HG03342 (cell line): ENCODE measurements at regions not wholly inside any gene's neighbourhood (a gene's known extent, or its start where the extent isn't known, plus 50 kb on each side); places are given as distances from the start of the nearest gene placed in this dataset.

Source experiments
- ATAC-seq: cut with Tn5 transposase; IDR thresholded peaks from one replicate; pipeline ENCODE4 v1.9.1; 2021; ENCODE audit warnings: mild to moderate bottlenecking, moderate library complexity; ENCODE audit not compliant: unreplicated experiment

DNA sequence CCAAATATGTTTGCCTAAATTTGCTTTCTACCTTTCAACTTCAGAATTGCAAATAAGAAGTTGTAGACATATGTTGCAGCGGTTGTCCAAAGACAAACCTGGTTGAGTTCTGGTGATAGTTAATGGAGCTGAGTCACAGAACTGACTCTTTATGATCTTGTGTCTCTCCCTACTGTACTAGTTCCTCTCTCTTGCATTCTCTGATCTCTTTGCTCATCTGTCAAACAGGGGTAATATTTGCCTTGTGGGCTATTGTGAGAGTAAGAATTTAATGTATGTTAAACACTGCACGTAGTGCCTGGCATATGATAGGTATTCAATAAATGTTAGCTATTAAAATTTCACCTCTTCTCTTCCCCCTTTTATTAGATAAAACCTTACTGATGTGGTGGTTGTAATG is 283.5 kb upstream of the RGS6 start:
- no peak for ATAC-seq

DNA sequence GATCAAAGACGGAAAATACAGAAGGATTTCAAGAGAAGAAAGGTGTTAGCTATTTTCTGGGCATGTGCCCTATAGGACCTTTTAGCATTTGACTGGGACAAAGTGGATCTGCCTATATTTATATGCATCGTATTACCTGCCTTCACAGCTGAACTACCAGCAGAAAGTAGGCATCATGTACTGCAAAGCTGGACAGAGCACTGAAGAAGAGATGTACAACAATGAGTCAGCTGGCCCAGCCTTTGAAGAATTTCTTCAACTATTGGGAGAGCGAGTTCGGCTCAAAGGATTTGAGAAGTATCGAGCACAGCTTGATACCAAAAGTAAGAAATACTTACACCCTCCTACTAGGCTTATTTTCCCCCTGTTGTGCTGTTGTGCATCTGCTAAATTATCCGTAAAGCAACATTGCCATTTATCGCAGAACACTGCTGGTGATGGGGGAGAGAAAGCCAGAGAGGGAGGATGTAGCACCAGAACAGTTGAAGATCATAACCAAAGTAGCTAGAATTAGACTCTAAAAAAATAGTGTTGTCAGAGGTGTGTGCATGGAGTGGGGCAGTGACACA is 282.0 kb upstream of the RGS6 start:
- no peak for ATAC-seq

DNA sequence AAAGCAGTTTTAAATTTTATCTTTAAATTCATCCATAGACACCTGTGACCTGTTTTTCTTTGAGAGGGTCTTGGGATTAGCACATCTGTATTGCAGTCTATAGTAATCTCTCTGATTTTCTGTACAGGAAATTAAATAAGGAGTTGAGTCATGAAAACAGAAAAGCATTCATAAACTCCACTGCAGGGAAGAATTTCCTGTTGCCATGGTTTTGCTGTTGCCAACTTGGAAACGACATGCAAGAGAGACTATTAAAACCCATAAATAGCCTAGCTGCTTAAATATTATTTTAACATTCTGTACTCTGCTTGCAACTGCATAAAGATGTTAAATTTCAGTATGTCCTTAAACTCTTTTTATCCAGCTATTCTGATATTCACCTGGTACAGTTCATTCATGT is 281.0 kb upstream of the RGS6 start:
- no peak for ATAC-seq

DNA sequence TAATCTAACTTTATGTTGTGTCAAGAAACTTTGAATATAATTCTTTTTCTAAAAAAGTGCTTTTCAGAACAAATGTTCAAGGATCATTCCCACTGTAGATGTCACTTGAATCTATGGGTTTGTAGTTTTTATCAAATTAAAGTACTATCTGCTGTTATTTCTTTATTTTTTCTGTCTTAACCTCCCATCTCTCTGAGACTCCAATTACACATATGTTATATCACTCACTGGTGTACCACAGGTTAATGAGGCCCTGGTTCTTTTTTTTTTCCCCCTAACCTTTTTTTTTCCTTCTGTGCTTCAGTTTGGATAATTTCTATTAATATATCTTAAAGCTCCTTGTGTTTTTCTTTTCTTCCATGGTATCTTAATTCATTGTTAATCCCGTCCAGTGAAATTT is 279.9 kb upstream of the RGS6 start:
- no peak for ATAC-seq

DNA sequence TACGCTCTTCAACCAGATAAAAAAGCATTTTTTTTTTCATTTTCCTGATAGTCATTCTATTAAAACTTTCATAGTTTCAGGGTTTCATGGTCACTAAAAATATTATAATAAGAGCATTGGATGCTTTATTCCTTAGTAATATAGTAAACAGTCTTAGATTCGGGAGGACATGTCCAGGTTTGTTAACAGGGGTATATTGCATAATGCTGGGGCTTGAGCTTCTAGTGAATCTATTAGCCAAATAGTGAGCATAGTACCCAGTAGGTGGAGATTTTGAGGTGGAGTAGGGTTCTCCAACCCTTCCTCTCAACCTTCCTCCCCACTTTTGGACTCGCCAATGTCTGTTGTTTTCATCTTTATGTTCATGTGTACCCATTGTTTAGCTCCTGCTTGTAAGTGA is 277.4 kb upstream of the RGS6 start:
- no peak for ATAC-seq

DNA sequence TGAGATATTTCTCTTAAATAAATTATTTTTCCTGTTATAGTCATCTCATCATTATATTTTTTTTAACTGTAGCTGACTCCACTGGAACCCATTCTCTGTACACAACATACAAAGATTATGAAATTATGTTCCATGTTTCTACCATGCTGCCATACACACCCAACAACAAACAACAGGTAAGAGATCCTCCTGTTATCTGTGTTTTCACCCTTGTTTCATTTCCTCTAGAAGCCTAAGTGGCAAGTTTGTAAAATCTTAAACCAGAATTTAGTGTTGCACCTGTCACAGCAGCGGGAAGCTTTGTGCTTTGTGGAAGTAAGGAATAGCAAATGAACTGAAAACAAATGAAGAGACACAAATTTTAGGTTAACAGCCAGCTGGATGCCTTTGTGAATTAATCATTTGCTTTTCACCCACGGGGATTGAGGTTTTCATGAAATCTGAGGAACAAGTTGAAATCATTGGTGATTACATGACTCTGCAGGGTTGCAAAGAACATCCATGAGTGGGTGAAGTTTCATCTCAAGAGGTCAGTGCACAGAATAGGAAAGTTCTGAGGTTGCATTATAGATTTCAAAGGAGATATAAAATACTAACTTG is 273.9 kb upstream of the RGS6 start:
- ATAC-seq, result no peak

DNA sequence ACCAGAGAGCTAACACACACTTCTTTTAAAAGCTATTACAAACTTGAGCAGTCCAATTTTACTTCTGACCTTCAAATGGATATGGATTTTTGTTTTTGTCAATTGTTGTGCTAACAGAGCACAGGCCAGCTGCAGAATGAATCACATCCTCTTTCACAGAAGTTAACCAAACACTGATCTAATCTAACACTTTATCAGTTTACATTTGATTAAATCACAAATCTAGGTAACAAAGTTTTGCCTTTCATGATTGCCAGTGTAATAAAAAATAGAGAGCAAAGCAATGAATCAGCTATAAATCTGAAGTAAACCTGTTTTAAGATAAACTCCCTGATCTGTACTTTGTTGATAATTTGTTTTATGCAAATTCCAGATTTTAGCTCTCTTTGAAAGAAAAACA is 273.1 kb upstream of the RGS6 start:
- no peak for ATAC-seq

DNA sequence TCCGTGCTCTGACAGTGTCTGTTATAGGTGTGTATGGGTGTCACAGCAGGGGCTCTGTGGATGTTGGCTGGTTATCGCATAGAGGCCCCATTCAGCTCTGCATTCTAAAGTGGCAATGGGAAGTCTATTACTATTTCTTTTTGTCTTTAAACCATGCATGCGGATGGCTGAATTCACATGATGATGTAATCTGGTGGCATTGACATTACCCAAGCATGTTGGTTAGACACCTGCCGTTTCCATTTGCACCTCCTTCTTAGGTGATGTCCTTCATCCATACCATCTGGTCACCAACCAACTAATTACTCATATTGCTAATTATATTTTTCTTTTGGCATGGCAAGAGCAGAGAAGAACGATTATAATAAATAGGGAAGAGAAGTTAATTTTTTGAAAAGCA is 270.8 kb upstream of the RGS6 start:
- no peak for ATAC-seq

DNA sequence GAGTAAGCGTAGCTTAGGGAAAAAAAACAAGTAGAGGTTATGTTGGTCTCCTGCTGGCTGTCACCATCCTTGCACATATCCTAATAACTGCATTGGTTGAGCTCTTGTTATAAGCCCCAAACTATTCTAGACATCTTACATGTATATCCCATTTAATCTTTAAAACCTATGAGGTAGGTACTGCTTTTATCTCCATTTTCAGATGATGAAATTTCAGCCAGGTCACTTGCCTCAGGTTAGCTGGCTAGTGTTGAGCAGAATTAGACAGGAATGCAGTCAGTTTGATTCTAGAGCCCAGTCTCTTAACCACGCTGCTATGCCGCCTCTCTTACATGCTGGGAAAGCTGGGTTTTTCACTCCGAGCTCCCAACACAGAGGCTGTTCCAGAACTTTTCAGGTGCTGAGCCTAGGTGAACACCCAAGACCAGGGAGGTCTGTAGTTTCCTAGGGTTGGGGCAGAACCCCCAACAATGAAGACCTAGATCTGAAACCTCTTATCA is 269.9 kb upstream of the RGS6 start:
- no peak for ATAC-seq

DNA sequence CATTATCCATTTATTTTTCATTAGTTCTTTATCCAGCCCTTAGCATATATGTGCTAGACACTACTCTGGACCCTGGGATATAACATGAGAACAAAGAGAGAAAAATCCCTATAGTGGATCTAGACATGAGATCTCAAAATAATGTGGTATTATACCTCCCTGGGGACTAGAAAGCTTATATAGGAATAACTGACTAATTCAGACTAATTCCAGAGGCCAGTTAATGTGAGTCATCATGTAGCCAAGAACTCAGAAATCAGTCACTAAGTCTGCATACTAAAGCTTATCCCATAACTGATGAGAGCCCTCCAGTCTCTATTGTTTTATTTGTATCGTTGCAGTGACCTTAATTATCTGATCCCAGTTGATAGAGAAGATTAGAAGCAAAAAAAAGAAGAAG is 267.1 kb upstream of the RGS6 start:
- no peak for ATAC-seq

DNA sequence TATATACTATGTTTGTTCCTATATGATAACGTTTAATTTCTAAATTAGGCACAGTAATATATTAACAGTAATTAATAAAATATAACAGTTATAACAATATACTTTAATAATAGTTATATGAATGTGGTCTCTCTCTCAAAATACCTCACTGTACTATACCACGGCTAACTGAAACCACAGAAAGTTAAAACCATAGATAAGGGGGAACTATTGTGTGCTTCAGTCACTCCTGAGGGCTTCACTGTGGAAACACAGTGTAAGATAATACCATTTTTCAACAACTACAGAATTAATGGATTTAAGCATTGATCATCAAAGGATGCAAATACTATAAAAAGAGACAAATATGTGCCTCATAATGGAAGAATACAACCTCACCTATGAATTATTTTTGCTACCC is 266.4 kb upstream of the RGS6 start:
- no peak for ATAC-seq

DNA sequence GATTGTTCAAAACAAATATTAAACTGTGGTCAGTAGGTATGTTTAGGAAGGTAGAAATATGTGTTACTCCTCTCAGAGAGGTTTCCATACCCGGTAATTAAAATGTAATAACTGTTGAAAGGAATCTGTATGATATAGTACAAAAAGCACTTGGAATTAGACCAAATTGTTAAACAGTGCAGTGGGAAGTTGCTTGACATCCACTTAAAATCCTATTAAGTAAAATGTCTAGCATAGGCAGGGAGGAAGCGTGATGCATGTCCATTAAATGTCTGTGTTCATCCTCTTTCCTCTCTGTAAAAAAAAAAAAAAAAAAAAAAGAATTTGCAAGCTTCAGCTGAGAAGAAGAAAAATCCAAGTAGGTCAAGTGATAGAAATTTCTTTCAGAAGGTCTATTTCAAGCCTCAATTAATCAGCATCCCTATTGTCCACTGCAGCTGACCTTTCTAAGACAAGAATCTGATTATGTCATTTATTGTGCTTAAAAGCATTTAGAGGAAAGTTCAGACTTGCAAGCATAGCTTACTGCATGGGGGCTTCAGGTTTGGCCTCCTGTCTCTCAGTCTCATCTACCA is 265.6 kb upstream of the RGS6 start:
- ATAC-seq, result no peak

DNA sequence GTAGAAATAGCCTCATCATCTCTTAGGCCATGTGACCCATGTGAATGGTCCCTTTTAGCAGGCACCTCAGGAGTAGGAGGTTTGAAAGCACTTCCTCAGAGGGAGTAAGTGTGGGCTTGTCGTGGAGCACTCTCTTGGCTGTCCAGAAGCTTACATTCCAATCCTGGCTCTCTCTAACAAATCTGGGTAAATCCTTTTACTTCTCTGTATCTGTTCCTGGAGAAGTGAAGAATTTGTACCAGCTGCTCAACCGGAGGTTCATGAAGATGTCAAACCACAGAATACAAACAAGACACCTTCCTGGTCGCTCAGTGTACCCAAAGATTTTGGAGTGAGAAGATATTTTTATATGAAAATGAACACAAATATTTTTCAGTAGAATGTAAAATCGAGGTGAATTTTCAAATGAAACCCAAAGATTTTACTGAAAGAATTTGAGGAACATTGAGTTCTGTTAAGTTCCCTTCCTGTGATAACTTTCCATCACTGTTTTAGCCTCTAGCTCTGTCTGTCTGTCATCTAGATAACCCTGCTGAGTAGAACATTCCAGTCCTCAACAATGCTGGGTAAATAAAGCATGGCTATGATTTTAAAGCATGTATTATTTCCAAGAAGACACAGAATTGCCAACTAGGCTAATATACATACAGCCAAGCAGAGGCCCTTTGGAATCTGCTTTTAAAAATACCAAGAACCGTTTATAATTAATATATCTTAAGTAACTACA is 263.9 kb upstream of the RGS6 start:
- no peak for ATAC-seq

DNA sequence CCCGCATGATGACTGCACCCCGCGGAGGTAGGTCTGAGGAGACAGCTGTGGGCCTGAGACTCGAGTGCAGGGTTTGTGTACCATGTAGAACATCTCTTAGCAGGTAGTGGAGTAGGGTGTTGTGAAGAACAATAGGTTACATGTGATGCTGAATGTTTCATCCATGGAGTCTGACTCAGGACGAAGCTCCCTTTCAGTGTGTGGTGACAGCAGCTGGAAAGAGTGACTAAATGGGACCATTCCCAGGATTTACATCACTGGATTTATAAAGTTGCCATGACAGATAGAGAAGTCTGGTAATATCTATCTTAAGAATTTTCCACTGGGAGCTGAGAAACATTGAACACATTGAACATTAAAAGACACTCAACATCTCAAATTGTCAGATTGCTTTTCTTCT is 259.6 kb upstream of the RGS6 start:
- ATAC-seq, result no peak

DNA sequence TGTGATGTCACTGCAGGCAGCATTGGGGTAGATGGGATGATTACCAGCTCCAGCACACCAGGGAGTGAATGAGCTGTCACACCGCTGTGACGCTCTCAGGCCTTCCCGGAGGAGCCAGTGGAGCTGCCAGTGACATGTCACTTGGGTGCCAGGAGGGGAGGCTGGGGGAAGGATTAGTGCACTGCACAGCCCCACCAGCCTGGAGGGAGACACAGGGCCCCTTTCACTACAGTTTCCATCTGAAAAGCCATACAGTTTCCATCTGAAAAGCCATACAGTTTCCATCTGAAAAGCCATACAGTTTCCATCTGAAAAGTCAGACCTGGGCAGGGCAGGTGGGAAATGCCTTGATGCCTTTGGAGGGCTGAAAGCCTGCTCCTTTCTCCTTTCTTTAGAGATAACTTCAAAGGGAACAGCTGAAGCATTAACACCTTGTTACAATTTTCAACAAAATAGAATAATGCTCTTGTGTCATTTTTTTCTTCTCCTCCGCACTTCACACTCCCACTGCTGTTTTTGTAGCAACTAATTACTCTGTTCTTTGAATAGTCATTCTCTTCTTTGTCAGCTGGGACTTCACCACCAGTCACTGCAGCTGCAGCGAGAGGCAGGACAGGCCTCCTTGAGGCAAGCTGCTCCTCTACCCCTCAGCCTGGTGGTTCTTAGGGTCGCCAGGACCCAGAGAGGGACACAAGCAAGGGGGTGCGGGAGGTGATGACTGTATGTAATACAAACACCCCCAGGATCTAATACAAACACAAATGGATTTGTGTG is 256.9 kb upstream of the RGS6 start:
- ATAC-seq, result no peak

DNA sequence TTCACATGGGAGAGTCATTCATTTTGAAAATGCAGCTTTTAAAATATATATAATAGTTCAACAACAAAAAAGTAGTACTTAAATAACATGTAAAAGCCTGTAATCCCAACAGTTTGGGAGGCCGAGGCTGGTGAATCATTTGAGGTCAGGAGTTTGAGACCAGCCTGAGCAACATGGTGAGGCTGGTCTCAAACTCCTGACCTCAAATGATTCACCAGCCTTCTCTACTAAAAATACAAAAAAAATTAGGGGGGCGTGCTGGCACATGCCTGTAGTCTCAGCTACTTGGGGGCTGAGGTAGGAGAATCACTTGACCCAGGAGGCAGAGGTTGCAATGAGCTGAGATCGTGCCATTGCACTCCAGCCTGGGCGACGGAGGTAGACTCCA is 256.3 kb upstream of the RGS6 start:
- ATAC-seq, result no peak

DNA sequence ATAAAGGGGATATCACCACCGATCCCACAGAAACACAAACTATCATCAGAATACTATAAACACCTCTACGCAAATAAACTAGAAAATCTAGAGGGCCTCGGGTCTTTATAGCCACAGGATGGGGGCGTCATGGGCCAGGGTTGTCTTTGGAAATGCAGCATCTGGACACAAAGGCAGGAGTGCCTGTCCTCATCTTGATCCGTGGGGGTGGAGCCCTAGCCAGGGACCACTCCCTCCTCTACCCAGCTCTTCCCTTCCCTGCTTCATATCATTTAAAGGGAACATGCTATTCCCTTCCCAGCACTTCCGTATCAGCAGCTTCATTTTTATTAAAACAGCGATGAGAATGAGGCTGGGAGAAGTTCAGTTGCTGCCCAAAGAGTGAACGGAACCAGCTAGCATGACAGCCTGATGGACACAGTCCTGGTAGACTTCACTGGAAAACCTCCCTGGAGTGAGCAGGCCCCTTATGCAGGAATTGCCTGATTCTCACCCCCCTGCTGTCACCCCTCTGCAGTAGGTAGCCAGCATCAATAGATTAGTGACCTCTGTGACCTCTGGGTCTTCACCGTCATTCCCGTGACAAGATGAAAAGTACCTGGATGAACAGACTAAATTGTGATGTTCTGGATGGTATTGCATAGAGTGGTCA is 251.4 kb upstream of the RGS6 start:
- no peak for ATAC-seq

DNA sequence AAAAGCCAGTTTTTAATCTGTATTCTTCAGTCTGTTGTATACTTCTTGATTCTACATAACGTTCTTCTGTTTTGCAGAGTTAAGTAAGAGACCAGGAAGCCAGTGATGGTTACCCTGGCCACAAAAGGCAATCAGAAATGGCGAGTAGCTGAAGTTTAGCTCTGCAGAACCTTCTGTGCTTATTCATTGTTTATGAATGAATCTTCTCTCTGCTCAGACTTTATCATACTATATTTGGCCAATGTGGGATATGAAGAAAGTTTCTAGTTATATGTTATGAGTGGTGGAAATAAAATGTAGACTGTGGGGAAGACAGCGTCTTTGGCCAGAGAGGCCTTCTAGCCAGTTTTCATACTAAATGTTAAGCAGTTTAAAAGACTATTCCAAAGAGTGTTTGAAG is 249.9 kb upstream of the RGS6 start:
- no peak for ATAC-seq

DNA sequence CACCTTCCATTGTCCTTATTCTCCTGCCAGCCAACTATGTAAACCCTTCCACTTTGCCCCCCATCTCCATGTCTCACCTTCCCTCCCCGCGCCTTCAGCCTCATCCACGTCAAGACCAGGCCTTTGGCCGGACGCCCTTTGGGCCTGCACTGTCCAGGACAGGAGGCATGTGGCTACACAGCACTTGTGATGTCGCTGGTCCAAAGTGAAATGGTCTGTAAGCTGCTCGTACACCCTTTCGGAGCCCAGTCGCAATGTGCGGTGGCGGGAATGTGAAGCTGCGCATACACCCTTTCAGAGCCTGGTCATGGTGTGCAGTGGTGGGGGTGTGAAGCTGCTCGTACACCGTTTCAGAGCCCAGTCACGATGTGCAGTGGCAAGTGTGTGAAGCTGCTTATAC is 247.9 kb upstream of the RGS6 start:
- no peak for ATAC-seq

DNA sequence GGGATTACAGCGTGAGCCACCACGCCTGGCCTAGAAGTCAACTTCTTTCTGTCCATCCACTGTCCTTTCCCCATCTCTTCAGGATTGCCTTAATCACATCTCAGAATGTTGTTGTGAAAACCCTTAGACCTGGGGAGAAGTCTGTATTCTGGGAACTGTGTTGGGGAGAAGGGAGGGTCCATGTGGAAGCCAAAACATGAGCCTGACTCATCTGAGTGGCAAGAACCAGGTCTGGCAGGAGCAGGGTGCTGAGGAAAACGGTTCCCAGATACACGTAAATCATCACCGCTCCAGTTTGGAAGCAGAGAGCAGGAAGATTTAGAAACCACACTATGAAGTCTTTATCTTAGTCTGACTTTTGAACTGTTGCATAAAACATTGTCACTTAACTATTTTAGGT is 245.6 kb upstream of the RGS6 start:
- ATAC-seq, result no peak
